B cell (primary cell): ENCODE measurements at regions not wholly inside any gene's neighbourhood (a gene's known extent, or its start where the extent isn't known, plus 50 kb on each side); places are given as distances from the start of the nearest gene placed in this dataset.

Experiments used
- ATAC-seq: fragments of 200-7000 bp; cut with Tn5 transposase; one replicate; pipeline ENCODE4 v1.10.0; 2021; ENCODE audit warnings: low read depth, mild to moderate bottlenecking, moderate number of reproducible peaks, moderate library complexity
- CTCF ChIA-PET: fragments of 350-600 bp; sonication (Branson Sonifier 250); formaldehyde crosslinking; loops from one replicate; lab custom pipeline; 2021; ENCODE audit warnings: antibody characterized with exemption, inconsistent platforms; lab: Charles Lee
- POLR2A ChIA-PET: fragments of 350-600 bp; sonication (Branson Sonifier 250); formaldehyde crosslinking; loops from one replicate; lab custom pipeline; 2021; ENCODE audit warnings: antibody characterized with exemption; lab: Charles Lee
- DNase-seq: peaks from one replicate; pipeline ENCODE4 v3.0.0; 2013
- H2AFZ ChIP-seq: 2 replicates; pipeline ENCODE4 v1.6.1; 2012; ENCODE audit warnings: mild to moderate bottlenecking, low read depth, low read length; ENCODE audit not compliant: insufficient read depth, poor library complexity, severe bottlenecking
- H3K27ac ChIP-seq, 2 donors: 1 replicate in 1 of 2; 2 replicates in 1 of 2; pipeline ENCODE4 v1.5.1; 2012 to 2013; ENCODE audit warnings: low read length in 2 of 2, mild to moderate bottlenecking in 2 of 2, moderate library complexity in 1 of 2
- H3K27me3 ChIP-seq, 4 experiments: fragments of 200-600 bp in 1 of 4; sonication (generic) in 1 of 4; replicated peaks in 1 of 4; 1 replicate in 2 of 4; 2 replicates in 2 of 4; pipeline versions ENCODE4 v1.6.1 to v1.7.0; 2013 to 2016; ENCODE audit warnings: low read length in 3 of 4, mild to moderate bottlenecking in 2 of 4, mixed read lengths in 1 of 4, moderate library complexity in 1 of 4; ENCODE audit not compliant: insufficient read depth in 4 of 4, control insufficient read depth in 3 of 4; ENCODE audit errors: control extremely low read depth in 1 of 4
- H3K36me3 ChIP-seq, 2 experiments: replicated peaks in 1 of 2; 1 replicate in 1 of 2; 2 replicates in 1 of 2; pipeline versions ENCODE4 v1.6.1 to v1.7.1; 2013; ENCODE audit warnings: low read length in 1 of 2; ENCODE audit not compliant: insufficient read depth in 2 of 2, control insufficient read depth in 1 of 2; ENCODE audit errors: control extremely low read depth in 1 of 2, extremely low read depth in 1 of 2
- H3K4me1 ChIP-seq, 2 donors: fragments of 200-600 bp in 1 of 2; sonication (generic) in 1 of 2; 1 replicate in 1 of 2; 2 replicates in 1 of 2; pipeline versions ENCODE4 v1.5.1 to v1.6.1; 2013 to 2017; ENCODE audit warnings: low read length in 2 of 2; ENCODE audit not compliant: control insufficient read depth in 2 of 2, insufficient read depth in 2 of 2
- H3K4me2 ChIP-seq: replicated peaks from 2 replicates; pipeline ENCODE3; 2012; ENCODE audit warnings: mild to moderate bottlenecking, low read depth, low read length; ENCODE audit not compliant: poor library complexity, severe bottlenecking
- H3K4me3 ChIP-seq, 5 experiments: fragments of 200-600 bp in 1 of 5; sonication (generic) in 1 of 5; 1 replicate in 3 of 5; 2 replicates in 2 of 5; pipeline versions ENCODE4 v1.5.1 to v1.7.0; 2011 to 2016; ENCODE audit warnings: low read length in 4 of 5, mild to moderate bottlenecking in 4 of 5, low read depth in 2 of 5, control low read depth in 1 of 5, moderate library complexity in 1 of 5; ENCODE audit not compliant: insufficient read depth in 1 of 5; ENCODE audit errors: control extremely low read depth in 1 of 5, extremely low read depth in 1 of 5
- H3K79me2 ChIP-seq: fragments of 200-600 bp; sonication (generic); one replicate; pipeline ENCODE4 v1.6.0; 2016; ENCODE audit warnings: low read length; ENCODE audit not compliant: control insufficient read depth, insufficient read depth
- H3K9ac ChIP-seq: fragments of 200-600 bp; sonication (generic); 2 replicates; pipeline ENCODE4 v1.6.1; 2017; ENCODE audit warnings: mild to moderate bottlenecking, low read length, moderate library complexity
- H3K9me3 ChIP-seq, 3 donors: one replicate each; pipeline versions ENCODE4 v1.6.1 to v1.7.1; 2013; ENCODE audit warnings: low read length in 2 of 3; ENCODE audit not compliant: control insufficient read depth in 2 of 3, insufficient read depth in 1 of 3; ENCODE audit errors: control extremely low read depth in 1 of 3
- H4K20me1 ChIP-seq: 2 replicates; pipeline ENCODE4 v1.6.0; 2012; ENCODE audit warnings: mild to moderate bottlenecking, low read length; ENCODE audit not compliant: insufficient read depth, control insufficient read depth, poor library complexity, severe bottlenecking
- H3K27ac Mint-ChIP-seq: one replicate; pipeline ENCODE4 v1.8.0; 2021; ENCODE audit warnings: mixed read lengths
- H3K27me3 Mint-ChIP-seq: one replicate; pipeline ENCODE4 v1.8.0; 2021; ENCODE audit warnings: mixed read lengths
- H3K4me1 Mint-ChIP-seq: one replicate; pipeline ENCODE4 v1.8.0; 2021; ENCODE audit warnings: mixed read lengths
- H3K4me3 Mint-ChIP-seq: one replicate; pipeline ENCODE4 v1.8.0; 2021; ENCODE audit warnings: mixed read lengths
- H3K9me3 Mint-ChIP-seq: one replicate; pipeline ENCODE4 v1.8.0; 2022; ENCODE audit warnings: mixed read lengths; ENCODE audit not compliant: insufficient read depth
- CTCF ChIP-seq: fragments of 200-600 bp; IDR thresholded peaks from one replicate; pipeline ENCODE4 v1.8.0; 2022; ENCODE audit warnings: antibody characterized with exemption, mild to moderate bottlenecking
- EZH2 ChIP-seq: IDR thresholded peaks from 2 replicates; pipeline ENCODE4 v1.6.1; 2012; ENCODE audit warnings: borderline replicate concordance, low read depth, mild to moderate bottlenecking, moderate library complexity, low read length; ENCODE audit not compliant: insufficient read depth, poor library complexity, severe bottlenecking
- WGBS: methylation state at CpG from one replicate; pipeline ENCODE4 v1.1.5; 2013; ENCODE audit warnings: missing lambda C conversion rate; ENCODE audit not compliant: insufficient coverage; 5-methylcytosine and 5-hydroxymethylcytosine counted together
- intact Hi-C: fragments of 100-400 bp; cut with micrococcal nuclease; formaldehyde crosslinking; loops from one replicate; pipeline ENCODE4 v1.10.0; 2022

GRCh38 chr10:128839134-128839533, 627.9 kb upstream of the MGMT start:
- intact Hi-C loops = no loop called here
- ChIA-PET CTCF (no interaction called here), POLR2A (no interaction called here)
- no peaks in the 10 kb centered on the region for H3K4me1 ChIP-seq
- no peaks in the 10 kb centered on the region for H3K79me2 ChIP-seq
- H3K4me2 ChIP-seq = no peak overlapping the region
- H4K20me1 ChIP-seq = no peaks in the 10 kb centered on the region
- Mint-ChIP-seq H3K4me3 (no peak overlapping the region), H3K27ac (no peak overlapping the region), H3K9me3 (no peaks in the 10 kb centered on the region), H3K27me3 (peaks cover 5% of the 10 kb centered on the region), H3K4me1 (no peaks in the 10 kb centered on the region)
- ATAC-seq (no peak), DNase-seq (no peak)
- H3K4me3 ChIP-seq = no peak overlapping the region
- H3K27ac ChIP-seq = no peak overlapping the region
- no peaks in the 10 kb centered on the region for H3K36me3 ChIP-seq
- peaks cover 0 to 3% (median 0%) of the 10 kb centered on the region in 3 donors for H3K9me3 ChIP-seq
- 90% methylated on average over 9 of the region's 9 CpGs for WGBS
- no peaks in the 10 kb centered on the region for H3K27me3 ChIP-seq
- no peak overlapping the region for H3K9ac ChIP-seq
- H2AFZ ChIP-seq = no peak overlapping the region
- no peak for TF ChIP-seq EZH2
- TF ChIP-seq CTCF = no peak

GRCh38 chr10:128839701-128840100, 627.3 kb upstream of the MGMT start:
- Histone ChIP-seq H2AFZ (no peak overlapping the region), H3K27me3 (no peaks in the 10 kb centered on the region), H3K9ac (no peak overlapping the region), H3K4me2 (no peak overlapping the region), H3K4me3 (no peak overlapping the region), H3K27ac (no peak overlapping the region), H3K9me3 (peaks cover 0 to 3% (median 0%) of the 10 kb centered on the region in 3 donors), H3K4me1 (no peaks in the 10 kb centered on the region), H3K79me2 (no peaks in the 10 kb centered on the region), H4K20me1 (no peaks in the 10 kb centered on the region), H3K36me3 (no peaks in the 10 kb centered on the region)
- DNase-seq = no peak
- intact Hi-C loops = no loop called here
- Mint-ChIP-seq H3K4me3 (no peak overlapping the region), H3K27me3 (peaks cover 5% of the 10 kb centered on the region), H3K9me3 (no peaks in the 10 kb centered on the region), H3K27ac (no peak overlapping the region), H3K4me1 (no peaks in the 10 kb centered on the region)
- TF ChIP-seq EZH2 (no peak), CTCF (no peak)
- ChIA-PET CTCF (no interaction called here), POLR2A (no interaction called here)
- no peak for ATAC-seq
